Suppressor macrophage treated with lipopolysaccharide for 4 hours (primary cell): ENCODE measurements at regions not wholly inside any gene's neighbourhood (a gene's known extent, or its start where the extent isn't known, plus 50 kb on each side); places are given as distances from the start of the nearest gene placed in this dataset.
A peak's percentile ranks its signal among the peaks of the same experiment; 100 is the strongest.
"Not testable (repeated sequence)": the region's sequence is repeated elsewhere in the genome, so short reads cannot be mapped to it uniquely, and the experiment has no call there.

Experiments used
- DNase-seq: peaks from one replicate; pipeline ENCODE4 v3.0.0-alpha.2; 2020

DNA sequence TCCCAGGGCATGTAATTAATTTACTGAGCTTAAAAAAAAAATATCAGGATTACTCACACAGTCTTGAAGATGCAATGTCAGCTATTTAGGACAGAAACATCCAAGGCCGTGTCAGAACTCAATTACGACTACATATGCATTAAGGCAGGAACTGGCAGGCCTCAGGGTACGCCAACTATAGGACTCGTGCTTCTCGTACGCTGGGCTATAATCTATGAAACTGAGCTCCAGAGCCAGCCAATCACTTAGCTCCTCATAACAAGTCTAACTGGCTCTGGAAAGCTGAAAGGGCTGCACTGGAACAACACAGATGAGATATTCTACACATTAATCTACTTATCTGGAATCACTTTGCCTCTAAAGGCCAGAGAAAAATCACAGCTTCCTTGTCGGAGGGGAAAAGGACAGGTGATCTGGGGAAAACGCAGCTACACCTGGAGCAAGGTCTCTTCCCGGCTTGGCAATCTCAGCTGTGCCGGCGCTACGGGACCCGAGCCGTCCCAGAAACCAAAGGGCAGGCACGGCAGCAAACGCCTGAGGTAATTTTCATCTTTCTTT is 212.0 kb downstream of the DEPDC1B start:
- DNase-seq, result no peak

GRCh38 chr5:60487476-60487875 is 212.5 kb downstream of the DEPDC1B start:
- no peak for DNase-seq

DNA sequence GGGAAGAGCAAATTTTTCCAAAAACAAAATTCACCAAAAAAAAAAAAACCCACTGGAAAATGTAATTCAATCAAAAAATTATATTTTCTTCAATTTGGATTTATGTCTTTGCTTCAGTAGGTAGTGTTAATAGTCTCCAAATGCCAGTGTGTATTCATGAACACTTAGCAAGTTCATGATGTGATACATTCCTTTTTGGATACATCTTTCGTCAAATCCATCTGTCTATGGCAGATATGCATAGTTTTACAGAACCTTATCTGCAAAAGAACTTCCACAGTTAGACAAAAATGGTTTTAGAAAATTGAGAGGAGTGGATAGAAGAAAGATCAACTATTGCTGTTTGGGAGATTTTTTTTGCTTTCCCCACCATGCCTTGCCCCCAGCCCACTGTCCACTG is 214.6 kb downstream of the DEPDC1B start:
- no peak for DNase-seq

DNA sequence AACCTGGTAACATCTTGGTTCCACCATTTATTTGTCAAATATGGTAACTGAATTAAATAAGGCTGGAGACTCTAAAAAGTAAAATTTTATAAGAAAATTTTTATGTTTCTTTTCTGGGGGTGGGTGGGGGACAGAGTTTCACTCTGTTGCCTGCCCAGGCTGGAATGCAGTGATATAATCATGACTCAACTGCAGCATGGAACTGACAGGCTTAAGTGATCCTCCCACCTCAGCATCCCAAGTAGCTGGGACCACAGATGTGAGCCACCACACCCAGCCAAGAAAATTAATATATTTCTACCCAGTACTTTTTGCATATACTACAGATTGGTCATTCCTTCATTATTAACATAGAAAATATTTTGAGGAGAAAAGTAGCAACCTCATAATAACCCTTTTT is 216.9 kb downstream of the DEPDC1B start:
- peak; percentile 9 for DNase-seq

- no peak for DNase-seq
Observed at GRCh38 chr5:60482301-60482700, 217.7 kb downstream of the DEPDC1B start.

- no peak for DNase-seq
Observed at GRCh38 chr5:60479542-60479941, 220.4 kb downstream of the DEPDC1B start.

DNA sequence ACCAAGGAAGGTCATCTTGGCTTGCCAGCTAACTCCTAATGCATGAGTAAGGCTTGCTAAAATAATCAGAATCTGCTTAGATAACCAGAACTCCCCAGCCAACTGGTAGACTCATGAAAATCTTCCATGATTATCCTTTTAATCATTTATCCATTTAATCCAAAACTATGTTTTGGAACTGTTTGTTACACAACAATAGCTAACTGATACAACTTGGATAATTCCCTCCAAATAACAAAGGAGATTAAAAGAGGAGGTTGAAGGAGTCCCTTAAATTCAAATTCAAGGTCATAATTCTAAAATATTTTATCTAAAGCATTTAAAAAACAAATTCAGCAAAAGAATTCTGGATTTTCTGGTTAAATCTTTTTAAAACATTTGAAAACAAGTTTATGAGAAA is 222.1 kb downstream of the DEPDC1B start:
- no peak for DNase-seq

- no peak for DNase-seq
Observed at GRCh38 chr5:60473654-60474053, 226.3 kb downstream of the DEPDC1B start.

- not testable (repeated sequence) for DNase-seq
Observed at GRCh38 chr5:60473027-60473426, 226.9 kb downstream of the DEPDC1B start.

DNA sequence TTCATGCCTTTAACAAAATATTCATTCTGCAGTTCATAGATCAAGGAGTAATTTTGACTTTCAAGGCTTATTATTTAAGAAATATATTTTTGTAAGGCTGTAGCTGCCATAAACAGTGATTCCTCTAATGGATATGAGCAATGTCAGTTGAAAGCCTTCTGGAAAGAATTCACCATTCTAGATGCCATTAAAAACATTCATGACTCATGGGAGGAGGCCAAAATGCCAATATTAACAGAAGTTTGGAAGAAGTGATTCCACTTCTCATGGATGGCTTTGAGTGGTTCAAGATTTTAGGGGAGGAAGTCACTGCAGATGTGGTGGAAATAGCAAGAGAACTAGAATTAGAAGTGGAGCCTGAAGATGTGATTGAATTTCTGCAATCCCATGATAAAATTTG is 229.1 kb downstream of the DEPDC1B start:
- no peak for DNase-seq

- DNase-seq, result no peak
Observed at GRCh38 chr5:60469286-60469685, 230.7 kb downstream of the DEPDC1B start.

DNA sequence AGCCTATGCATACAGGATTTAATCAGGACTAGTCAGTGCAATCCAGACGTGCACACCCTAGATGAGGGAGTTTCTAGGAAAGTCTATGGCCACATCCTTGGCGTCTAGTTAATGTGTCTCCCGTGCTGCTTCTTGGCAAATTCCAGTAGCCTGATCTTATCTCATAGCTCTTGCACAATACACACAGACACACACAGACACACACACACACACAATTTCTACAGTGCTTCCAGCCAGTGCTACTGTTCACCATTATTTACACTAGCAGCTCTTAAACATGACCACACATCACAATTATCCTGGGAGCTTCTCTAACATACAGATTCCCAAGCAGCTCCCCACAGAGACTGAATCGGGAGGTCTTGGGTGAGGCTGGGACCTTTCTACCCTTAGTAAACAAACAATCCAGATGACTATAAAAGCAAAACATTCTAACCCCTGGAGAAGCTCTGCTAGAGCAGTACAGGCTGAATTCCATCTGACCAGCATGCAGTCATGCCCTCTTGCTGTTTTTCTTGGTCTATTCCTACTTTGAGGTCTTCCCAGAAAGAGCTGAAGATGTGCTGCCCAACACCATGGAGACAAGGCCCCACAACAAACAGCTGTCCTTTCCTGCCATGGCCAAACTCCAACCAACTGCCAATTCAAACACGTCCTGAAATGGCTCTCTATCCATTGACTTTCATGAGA is 236.6 kb downstream of the DEPDC1B start:
- DNase-seq, result no peak

GRCh38 chr5:60458666-60459065 is 241.3 kb downstream of the DEPDC1B start:
- DNase-seq, result no peak

DNA sequence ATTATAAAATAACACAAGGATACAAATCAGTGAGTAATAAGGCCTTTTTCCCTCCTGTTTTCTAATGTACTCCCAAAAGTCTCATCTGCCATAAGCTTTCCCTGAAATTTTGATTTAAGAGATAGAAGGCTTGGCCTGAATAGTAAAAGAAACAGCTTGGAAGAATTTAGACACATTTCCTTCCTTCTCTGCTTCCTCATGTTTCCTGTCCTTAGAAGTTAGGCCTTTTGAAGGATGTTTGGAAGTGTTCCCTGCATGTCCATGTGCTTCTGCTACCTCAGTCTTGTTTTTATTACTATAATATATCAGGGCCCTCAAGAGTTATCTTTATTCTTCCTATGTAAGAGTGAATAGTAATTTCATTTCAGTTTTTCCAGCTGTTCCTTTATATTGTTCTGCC is 242.7 kb downstream of the DEPDC1B start:
- DNase-seq, result no peak

- no peak for DNase-seq
Observed at GRCh38 chr5:60455589-60455988, 244.4 kb downstream of the DEPDC1B start.

- not testable (repeated sequence) for DNase-seq
Observed at GRCh38 chr5:60454277-60454676, 245.7 kb downstream of the DEPDC1B start.

- no peak for DNase-seq
Observed at GRCh38 chr5:60453186-60453976, 246.6 kb downstream of the DEPDC1B start.

DNA sequence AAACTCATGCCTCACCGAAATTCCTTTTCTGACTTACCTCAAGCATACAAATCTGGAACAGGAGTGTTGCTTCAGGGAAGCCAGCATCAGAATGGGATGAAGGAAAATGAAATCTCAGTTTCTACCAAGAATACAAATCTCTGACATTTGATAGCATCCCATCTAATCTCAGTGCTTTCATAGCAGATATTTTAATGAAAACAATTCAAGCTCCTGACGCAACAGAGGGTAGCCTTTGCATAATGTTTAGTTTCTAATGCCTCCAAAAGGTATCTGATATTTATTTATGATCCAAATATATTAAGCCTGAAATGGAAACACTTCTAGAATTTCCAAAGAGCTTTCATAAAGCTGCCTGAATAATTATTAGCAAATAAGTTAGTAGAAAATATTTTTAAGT is 251.4 kb downstream of the DEPDC1B start:
- DNase-seq, result no peak

- no peak for DNase-seq
Observed at GRCh38 chr5:60447488-60447920, 252.5 kb downstream of the DEPDC1B start.

DNA sequence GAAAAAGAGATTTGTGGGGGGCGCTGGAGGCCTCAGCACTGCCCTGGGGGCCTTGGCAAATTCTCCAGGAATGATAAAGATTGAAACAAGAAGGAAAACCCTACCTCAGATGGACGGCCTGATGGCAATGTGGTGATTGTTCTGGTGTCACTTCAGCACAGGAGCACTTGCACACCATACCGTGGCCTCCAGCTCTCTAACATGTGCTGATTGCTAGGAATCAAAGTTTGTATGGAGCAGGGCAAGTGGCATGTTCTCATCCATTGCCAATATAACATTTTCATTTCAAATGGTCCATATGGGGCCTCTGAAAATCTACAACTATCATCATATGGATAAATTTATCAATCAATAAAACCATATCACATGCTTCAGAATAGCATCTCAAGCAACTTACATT is 253.0 kb downstream of the DEPDC1B start:
- no peak for DNase-seq

GRCh38 chr5:60445921-60446320 is 254.0 kb downstream of the DEPDC1B start:
- DNase-seq, result no peak

GRCh38 chr5:60445427-60445826 is 254.5 kb downstream of the DEPDC1B start:
- DNase-seq, result no peak

GRCh38 chr5:60444661-60445360 is 255.2 kb downstream of the DEPDC1B start:
- no peak for DNase-seq

DNA sequence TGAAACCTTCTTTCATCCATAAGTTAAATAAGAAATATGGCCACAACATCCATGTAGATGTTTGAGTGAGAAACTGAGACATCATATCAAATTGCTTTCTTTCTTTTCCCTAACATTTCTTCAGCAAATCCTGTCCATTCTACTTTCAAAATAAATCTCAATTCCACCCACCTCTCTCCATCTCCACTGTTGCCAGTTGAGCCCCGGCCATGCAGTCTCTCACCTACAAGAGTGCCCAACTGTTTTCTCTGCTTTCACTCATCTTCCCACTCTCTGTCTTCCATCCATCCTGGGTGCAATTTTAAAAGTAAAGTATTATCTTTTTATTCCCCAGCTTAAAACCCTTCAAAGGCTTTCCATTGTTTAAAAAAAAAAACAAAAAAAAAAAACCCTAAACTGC is 260.4 kb downstream of the DEPDC1B start:
- no peak for DNase-seq
